AG09319 (cell line): ENCODE measurements at regions not wholly inside any gene's neighbourhood (a gene's known extent, or its start where the extent isn't known, plus 50 kb on each side); places are given as distances from the start of the nearest gene placed in this dataset.

Experiments used
- DNase-seq: peaks from one replicate; pipeline ENCODE4 v3.0.0-alpha.2; 2010; ENCODE audit warnings: low read depth; ENCODE audit errors: extremely low read depth
- CTCF ChIP-seq: IDR thresholded peaks from 2 replicates; pipeline ENCODE4 v1.5.1; 2011; ENCODE audit warnings: low read depth, mild to moderate bottlenecking, inconsistent platforms, low read length, moderate library complexity

GRCh38 chr1:14390816-14391215, 207.7 kb upstream of the KAZN start:
- no peak for TF ChIP-seq CTCF
- no peak for DNase-seq

- DNase-seq = no peak
- TF ChIP-seq CTCF = no peak
Observed at GRCh38 chr1:14392161-14392858, 206.2 kb upstream of the KAZN start.

GRCh38 chr1:14392859-14393365, 205.6 kb upstream of the KAZN start:
- no peak for TF ChIP-seq CTCF
- no peak for DNase-seq

GRCh38 chr1:14396100-14396499, 202.4 kb upstream of the KAZN start:
- TF ChIP-seq CTCF = no peak
- DNase-seq = no peak

GRCh38 chr1:14403961-14404645, 194.4 kb upstream of the KAZN start:
- no peak for DNase-seq
- TF ChIP-seq CTCF = no peak

- no peak for DNase-seq
- TF ChIP-seq CTCF = no peak
Observed at GRCh38 chr1:14404862-14405301, 193.6 kb upstream of the KAZN start.

GRCh38 chr1:14412235-14412634, 186.2 kb upstream of the KAZN start:
- no peak for TF ChIP-seq CTCF
- no peak for DNase-seq
